Thyroid gland (tissue), 4 donors: ENCODE measurements at regions not wholly inside any gene's neighbourhood (a gene's known extent, or its start where the extent isn't known, plus 50 kb on each side); places are given as distances from the start of the nearest gene placed in this dataset.
A peak's percentile ranks its signal among the peaks of the same experiment; 100 is the strongest.

Experiments used
- POLR2A ChIP-seq, 2 donors: fragments of 450-650 bp; IDR thresholded peaks; one replicate each; pipeline ENCODE4 v1.6.1; 2017; ENCODE audit warnings: antibody characterized with exemption in 2 of 2, mild to moderate bottlenecking in 2 of 2, moderate library complexity in 1 of 2
- TF ChIP-seq, protein P1 (sequence below), 6 experiments: fragments of 200-600 bp in 3 of 6; fragments of 450-650 bp in 3 of 6; sonication (generic) in 3 of 6; IDR thresholded peaks; one replicate each; pipeline ENCODE4 v1.5.1; 2016 to 2019; ENCODE audit warnings: antibody characterized with exemption in 6 of 6, mild to moderate bottlenecking in 2 of 6, inconsistent platforms in 1 of 6, moderate library complexity in 1 of 6

DNA sequence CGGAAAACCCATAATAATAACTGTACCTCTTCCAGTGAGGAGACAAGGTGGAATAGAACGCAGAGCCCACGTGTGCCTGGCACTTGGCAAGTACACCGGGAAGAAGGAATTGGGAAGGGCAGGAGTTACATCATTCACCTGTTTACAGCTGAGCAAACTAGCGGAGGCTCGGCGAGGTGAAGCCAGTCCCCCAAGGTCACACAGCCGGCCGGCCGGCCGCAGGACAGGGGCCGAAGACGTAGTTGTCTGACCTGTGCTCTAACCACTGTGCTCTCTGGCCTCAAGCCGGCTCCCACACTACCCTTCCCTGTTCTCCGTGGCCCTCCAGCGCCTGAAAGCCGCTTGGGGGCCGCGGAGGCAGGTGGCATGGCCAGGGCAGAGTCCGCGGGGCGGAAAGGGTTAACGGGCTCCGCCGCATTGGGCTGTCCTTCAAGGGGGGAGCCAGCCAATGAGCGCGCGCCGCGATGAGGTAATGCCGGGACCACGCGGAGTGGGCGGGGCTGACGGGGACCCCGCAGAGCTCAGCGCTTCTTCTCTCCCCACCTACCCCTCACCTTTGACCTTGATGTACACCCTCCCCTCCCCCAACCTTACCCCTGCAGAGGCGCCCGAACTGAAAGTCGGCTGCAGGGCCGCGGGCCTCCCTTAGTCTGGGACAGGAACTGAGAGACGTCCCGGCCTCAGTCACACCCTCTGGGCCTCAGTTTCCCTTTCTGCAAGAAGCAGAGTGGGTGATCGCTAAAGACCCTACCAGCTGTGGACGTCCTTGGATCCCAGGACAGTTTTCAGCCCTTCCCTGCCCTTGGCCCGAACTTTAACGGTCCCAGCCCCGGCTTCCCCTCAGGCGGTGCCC, 125.1 kb downstream of the C9orf50 start:
- TF ChIP-seq, protein P1, sequence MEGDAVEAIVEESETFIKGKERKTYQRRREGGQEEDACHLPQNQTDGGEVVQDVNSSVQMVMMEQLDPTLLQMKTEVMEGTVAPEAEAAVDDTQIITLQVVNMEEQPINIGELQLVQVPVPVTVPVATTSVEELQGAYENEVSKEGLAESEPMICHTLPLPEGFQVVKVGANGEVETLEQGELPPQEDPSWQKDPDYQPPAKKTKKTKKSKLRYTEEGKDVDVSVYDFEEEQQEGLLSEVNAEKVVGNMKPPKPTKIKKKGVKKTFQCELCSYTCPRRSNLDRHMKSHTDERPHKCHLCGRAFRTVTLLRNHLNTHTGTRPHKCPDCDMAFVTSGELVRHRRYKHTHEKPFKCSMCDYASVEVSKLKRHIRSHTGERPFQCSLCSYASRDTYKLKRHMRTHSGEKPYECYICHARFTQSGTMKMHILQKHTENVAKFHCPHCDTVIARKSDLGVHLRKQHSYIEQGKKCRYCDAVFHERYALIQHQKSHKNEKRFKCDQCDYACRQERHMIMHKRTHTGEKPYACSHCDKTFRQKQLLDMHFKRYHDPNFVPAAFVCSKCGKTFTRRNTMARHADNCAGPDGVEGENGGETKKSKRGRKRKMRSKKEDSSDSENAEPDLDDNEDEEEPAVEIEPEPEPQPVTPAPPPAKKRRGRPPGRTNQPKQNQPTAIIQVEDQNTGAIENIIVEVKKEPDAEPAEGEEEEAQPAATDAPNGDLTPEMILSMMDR (IDR thresholded peaks at IDR 0.05) = no peak
- TF ChIP-seq POLR2A (IDR thresholded peaks at IDR 0.05) = peak; percentile 22 to 69
